ENCODE measurements at regions not wholly inside any gene's neighbourhood (a gene's known extent, or its start where the extent isn't known, plus 50 kb on each side); places are given as distances from the start of the nearest gene placed in this dataset.
A peak's percentile ranks its signal among the peaks of the same experiment; 100 is the strongest.
"Not testable (repeated sequence)": the region's sequence is repeated elsewhere in the genome, so short reads cannot be mapped to it uniquely, and the experiment has no call there.

GRCh38 chr9:110008663-110009062, 199.3 kb downstream of the C9orf152 start:
- H3K27me3 Mint-ChIP-seq (ENCODE audit: low read depth): peaks cover 7% of the 10 kb centered on the region
- H3K36me3 Mint-ChIP-seq (ENCODE audit: low read depth): peaks cover 15% of the 10 kb centered on the region
- H3K9me3 Mint-ChIP-seq: peaks cover 18% of the 10 kb centered on the region
- H3K27ac Mint-ChIP-seq: no peak overlapping the region
- peaks cover 28% of the 10 kb centered on the region for H3K4me1 Mint-ChIP-seq (ENCODE audit: low read depth)
- no peak overlapping the region for H3K4me3 Mint-ChIP-seq

- peaks cover 13% of the 10 kb centered on the region for H3K36me3 Mint-ChIP-seq (ENCODE audit: low read depth)
- peaks cover 7% of the 10 kb centered on the region for H3K27me3 Mint-ChIP-seq (ENCODE audit: low read depth)
- peaks cover 17% of the 10 kb centered on the region for H3K4me1 Mint-ChIP-seq (ENCODE audit: low read depth)
- peaks cover 4% of the 10 kb centered on the region for H3K9me3 Mint-ChIP-seq
- H3K4me3 Mint-ChIP-seq: no peak overlapping the region
- H3K27ac Mint-ChIP-seq: no peak overlapping the region
Measured at GRCh38 chr9:110011628-110012320, 196.2 kb downstream of the C9orf152 start.

GRCh38 chr9:110013064-110013463, 194.9 kb downstream of the C9orf152 start:
- Mint-ChIP-seq H3K9me3 (no peaks in the 10 kb centered on the region), H3K36me3 (ENCODE audit: low read depth) (peaks cover 8% of the 10 kb centered on the region), H3K27ac (no peak overlapping the region), H3K4me1 (ENCODE audit: low read depth) (peaks cover 12% of the 10 kb centered on the region), H3K27me3 (ENCODE audit: low read depth) (peaks cover 7% of the 10 kb centered on the region), H3K4me3 (no peak overlapping the region)

- H3K27ac Mint-ChIP-seq: no peak overlapping the region
- peaks cover 8% of the 10 kb centered on the region for H3K36me3 Mint-ChIP-seq (ENCODE audit: low read depth)
- H3K27me3 Mint-ChIP-seq (ENCODE audit: low read depth): peaks cover 7% of the 10 kb centered on the region
- H3K9me3 Mint-ChIP-seq: no peaks in the 10 kb centered on the region
- H3K4me1 Mint-ChIP-seq (ENCODE audit: low read depth): peaks cover 12% of the 10 kb centered on the region
- H3K4me3 Mint-ChIP-seq: no peak overlapping the region
Measured at GRCh38 chr9:110015759-110016158, 192.2 kb downstream of the C9orf152 start.

GRCh38 chr9:110016340-110016739, 191.6 kb downstream of the C9orf152 start:
- H3K4me1 Mint-ChIP-seq (ENCODE audit: low read depth): peaks cover 15% of the 10 kb centered on the region
- H3K27ac Mint-ChIP-seq: no peak overlapping the region
- H3K4me3 Mint-ChIP-seq: no peak overlapping the region
- H3K36me3 Mint-ChIP-seq (ENCODE audit: low read depth): peaks cover 8% of the 10 kb centered on the region
- no peaks in the 10 kb centered on the region for H3K9me3 Mint-ChIP-seq
- H3K27me3 Mint-ChIP-seq (ENCODE audit: low read depth): peaks cover 7% of the 10 kb centered on the region

- not testable (repeated sequence) for H3K27me3 Mint-ChIP-seq (ENCODE audit: low read depth); H3K27ac Mint-ChIP-seq; H3K36me3 Mint-ChIP-seq (ENCODE audit: low read depth); H3K4me3 Mint-ChIP-seq; H3K9me3 Mint-ChIP-seq
- peaks cover 23% of the 10 kb centered on the region for H3K4me1 Mint-ChIP-seq (ENCODE audit: low read depth)
Measured at GRCh38 chr9:110020216-110020615, 187.7 kb downstream of the C9orf152 start.

DNA sequence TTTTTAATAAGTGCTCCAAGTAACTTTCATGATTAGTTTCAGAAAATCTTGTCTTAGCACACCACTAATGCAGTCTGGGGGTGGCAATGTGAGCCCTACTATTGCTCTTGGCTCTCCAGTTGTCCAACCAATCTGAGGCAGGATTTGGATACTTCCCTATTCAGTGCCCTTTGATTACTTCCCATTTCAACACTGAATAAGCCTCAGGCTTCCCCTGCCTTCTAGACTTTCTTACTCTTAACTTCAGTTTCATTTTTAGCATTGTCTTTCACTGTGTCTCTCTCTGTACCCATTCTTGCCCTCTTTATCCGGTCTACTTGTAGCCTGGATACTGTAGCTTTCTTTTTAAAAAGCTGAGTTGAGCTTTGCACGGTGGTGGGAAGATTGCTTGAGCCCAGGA, 186.1 kb downstream of the C9orf152 start:
- Mint-ChIP-seq H3K27ac (peak overlapping the region; percentile 77), H3K4me3 (peak overlapping the region; percentile 5), H3K36me3 (ENCODE audit: low read depth) (no peaks in the 10 kb centered on the region), H3K9me3 (no peaks in the 10 kb centered on the region), H3K4me1 (ENCODE audit: low read depth) (peaks cover 18% of the 10 kb centered on the region), H3K27me3 (ENCODE audit: low read depth) (no peaks in the 10 kb centered on the region)

DNA sequence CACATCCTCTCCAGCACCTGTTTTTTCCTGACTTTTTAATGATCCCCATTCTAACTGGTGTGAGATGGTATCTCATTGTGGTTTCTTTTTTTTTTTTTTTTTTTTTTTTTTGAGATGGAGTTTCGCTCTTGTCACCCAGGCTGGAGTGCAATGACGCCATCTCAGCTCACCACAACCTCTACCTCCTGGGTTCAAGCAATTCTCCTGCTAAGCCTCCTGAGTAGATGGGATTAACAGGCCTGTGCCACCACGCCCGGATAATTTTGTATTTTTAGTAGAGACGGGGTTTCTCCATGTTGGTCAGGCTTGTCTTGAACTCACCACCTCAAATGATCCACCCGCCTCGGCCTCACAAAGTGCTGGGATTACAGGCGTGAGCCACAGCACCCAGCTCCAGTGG, 184.7 kb downstream of the C9orf152 start:
- H3K4me3 Mint-ChIP-seq; H3K27me3 Mint-ChIP-seq (ENCODE audit: low read depth); H3K27ac Mint-ChIP-seq; H3K36me3 Mint-ChIP-seq (ENCODE audit: low read depth); H3K9me3 Mint-ChIP-seq: not testable (repeated sequence)
- peaks cover 18% of the 10 kb centered on the region for H3K4me1 Mint-ChIP-seq (ENCODE audit: low read depth)

- H3K27ac Mint-ChIP-seq: no peak overlapping the region
- no peak overlapping the region for H3K4me3 Mint-ChIP-seq
- no peaks in the 10 kb centered on the region for H3K27me3 Mint-ChIP-seq (ENCODE audit: low read depth)
- H3K9me3 Mint-ChIP-seq: no peaks in the 10 kb centered on the region
- peaks cover 1% of the 10 kb centered on the region for H3K36me3 Mint-ChIP-seq (ENCODE audit: low read depth)
- H3K4me1 Mint-ChIP-seq (ENCODE audit: low read depth): peaks cover 30% of the 10 kb centered on the region
Measured at GRCh38 chr9:110025551-110026170, 182.3 kb downstream of the C9orf152 start.

DNA sequence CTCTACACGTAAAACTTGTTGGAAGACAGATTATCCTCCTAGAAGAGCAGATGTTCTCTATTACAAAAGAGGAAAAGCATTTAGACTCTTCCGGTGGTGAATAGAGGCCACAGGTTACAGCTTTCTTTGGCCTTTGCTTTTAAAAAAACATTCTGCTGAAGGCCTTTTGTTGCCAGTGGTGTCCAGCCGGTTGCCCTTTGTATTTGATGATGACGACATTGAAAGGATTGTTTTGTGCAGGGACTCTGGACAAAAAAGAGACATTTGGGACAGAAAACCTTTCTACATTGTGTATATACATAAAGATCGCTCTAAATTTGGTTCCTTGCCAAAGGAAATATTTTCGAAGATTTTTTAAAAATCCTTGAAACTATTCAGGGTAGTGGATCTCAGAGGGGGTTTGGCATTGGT, 180.3 kb downstream of the C9orf152 start:
- Mint-ChIP-seq H3K27ac (no peak overlapping the region), H3K9me3 (no peaks in the 10 kb centered on the region), H3K27me3 (ENCODE audit: low read depth) (no peaks in the 10 kb centered on the region), H3K4me3 (no peak overlapping the region), H3K36me3 (ENCODE audit: low read depth) (peaks cover 1% of the 10 kb centered on the region), H3K4me1 (ENCODE audit: low read depth) (peaks cover 19% of the 10 kb centered on the region)

DNA sequence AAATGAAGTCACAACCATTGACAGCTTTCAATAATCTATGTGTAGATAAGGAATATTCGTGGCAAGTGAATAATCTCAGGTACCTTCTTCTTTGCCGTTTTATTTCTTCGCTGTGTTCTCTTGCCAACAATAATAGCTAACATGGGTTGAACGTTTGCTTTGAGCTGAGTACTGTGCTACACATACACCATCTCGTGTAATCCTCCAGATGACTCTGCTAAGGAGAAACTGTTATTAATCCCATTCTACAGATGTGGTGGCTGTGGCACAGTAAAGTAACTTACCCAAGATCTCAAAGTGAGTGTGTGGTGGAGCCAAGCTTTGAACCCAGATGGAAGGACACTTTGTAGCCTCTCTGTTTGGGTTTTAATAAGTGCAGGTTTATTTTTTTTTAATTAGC, 179.7 kb downstream of the C9orf152 start:
- Mint-ChIP-seq H3K4me1 (ENCODE audit: low read depth) (peaks cover 19% of the 10 kb centered on the region), H3K27me3 (ENCODE audit: low read depth) (no peaks in the 10 kb centered on the region), H3K27ac (no peak overlapping the region), H3K9me3 (no peaks in the 10 kb centered on the region), H3K36me3 (ENCODE audit: low read depth) (peaks cover 1% of the 10 kb centered on the region), H3K4me3 (no peak overlapping the region)

- no peaks in the 10 kb centered on the region for H3K9me3 Mint-ChIP-seq
- H3K27ac Mint-ChIP-seq: no peak overlapping the region
- peaks cover 1% of the 10 kb centered on the region for H3K36me3 Mint-ChIP-seq (ENCODE audit: low read depth)
- no peaks in the 10 kb centered on the region for H3K27me3 Mint-ChIP-seq (ENCODE audit: low read depth)
- peaks cover 21% of the 10 kb centered on the region for H3K4me1 Mint-ChIP-seq (ENCODE audit: low read depth)
- no peak overlapping the region for H3K4me3 Mint-ChIP-seq
Measured at GRCh38 chr9:110028676-110029075, 179.3 kb downstream of the C9orf152 start.

DNA sequence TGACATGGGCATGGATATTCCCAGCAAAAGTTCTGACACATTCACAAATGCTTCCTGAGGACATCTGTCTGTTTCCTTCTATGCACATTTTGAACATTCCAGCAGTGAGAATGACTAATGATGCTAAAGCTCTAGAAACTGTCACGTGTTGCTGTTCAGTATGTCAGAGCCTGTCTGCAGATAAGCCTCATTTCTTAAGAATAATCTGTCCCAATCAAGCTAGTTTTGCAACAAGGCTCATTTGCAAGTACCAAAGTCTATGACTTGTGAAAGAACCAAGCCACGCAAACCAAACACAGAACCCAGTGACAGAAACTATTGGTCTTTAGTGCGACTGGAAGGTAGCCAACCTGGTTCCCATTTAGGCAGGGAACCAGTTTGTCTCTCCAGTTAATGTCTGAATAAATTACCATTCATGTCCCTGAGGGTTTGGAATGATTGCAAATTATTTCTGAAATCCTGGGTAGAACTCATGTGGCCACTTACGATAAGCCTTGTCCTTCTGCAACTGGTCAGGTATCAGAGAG, 178.5 kb downstream of the C9orf152 start:
- peaks cover 1% of the 10 kb centered on the region for H3K36me3 Mint-ChIP-seq (ENCODE audit: low read depth)
- no peaks in the 10 kb centered on the region for H3K27me3 Mint-ChIP-seq (ENCODE audit: low read depth)
- peaks cover 18% of the 10 kb centered on the region for H3K4me1 Mint-ChIP-seq (ENCODE audit: low read depth)
- no peak overlapping the region for H3K27ac Mint-ChIP-seq
- H3K9me3 Mint-ChIP-seq: no peaks in the 10 kb centered on the region
- H3K4me3 Mint-ChIP-seq: no peak overlapping the region

- peaks cover 1% of the 10 kb centered on the region for H3K36me3 Mint-ChIP-seq (ENCODE audit: low read depth)
- H3K4me1 Mint-ChIP-seq (ENCODE audit: low read depth): peaks cover 18% of the 10 kb centered on the region
- H3K4me3 Mint-ChIP-seq: no peak overlapping the region
- H3K9me3 Mint-ChIP-seq: no peaks in the 10 kb centered on the region
- no peak overlapping the region for H3K27ac Mint-ChIP-seq
- H3K27me3 Mint-ChIP-seq (ENCODE audit: low read depth): no peaks in the 10 kb centered on the region
Measured at GRCh38 chr9:110029956-110030480, 177.9 kb downstream of the C9orf152 start.

- H3K36me3 Mint-ChIP-seq (ENCODE audit: low read depth): peaks cover 1% of the 10 kb centered on the region
- H3K27ac Mint-ChIP-seq: no peak overlapping the region
- H3K4me3 Mint-ChIP-seq: no peak overlapping the region
- no peaks in the 10 kb centered on the region for H3K27me3 Mint-ChIP-seq (ENCODE audit: low read depth)
- H3K4me1 Mint-ChIP-seq (ENCODE audit: low read depth): peaks cover 17% of the 10 kb centered on the region
- no peaks in the 10 kb centered on the region for H3K9me3 Mint-ChIP-seq
Measured at GRCh38 chr9:110030632-110031031, 177.3 kb downstream of the C9orf152 start.

All from T-helper 1 cell treated with Interleukin-12 subunit alpha and Interleukin-12 subunit beta and Interleukin-4 antibody, amounts not matched to agents 30 μg/mL and 1 μg/mL, for 36 hours (primary cell).